Peyer's patch (tissue), 4 donors: ENCODE measurements at regions not wholly inside any gene's neighbourhood (a gene's known extent, or its start where the extent isn't known, plus 50 kb on each side); places are given as distances from the start of the nearest gene placed in this dataset.

Experiments used
- DNase-seq, 3 donors: peaks; one replicate each; pipeline ENCODE4 v3.0.0-alpha.2; 2017 to 2019
- H3K27ac ChIP-seq, 4 donors: fragments of 200-600 bp; sonication (generic); one replicate each; pipeline ENCODE4 v1.5.1; 2016 to 2019
- H3K27me3 ChIP-seq, 2 donors: fragments of 200-600 bp; sonication (generic); one replicate each; pipeline ENCODE4 v1.5.1; 2019
- H3K36me3 ChIP-seq, 3 donors: fragments of 200-600 bp; sonication (generic); one replicate each; pipeline ENCODE4 v1.5.1; 2016 to 2019
- H3K4me1 ChIP-seq, 4 donors: fragments of 200-600 bp; sonication (generic); one replicate each; pipeline ENCODE4 v1.5.1; 2016 to 2019
- H3K4me3 ChIP-seq, 4 donors: fragments of 200-600 bp; sonication (generic); 1 replicate in 3 of 4; 2 replicates in 1 of 4; pipeline ENCODE4 v1.5.1; 2016 to 2019; ENCODE audit warnings: mild to moderate bottlenecking in 1 of 4
- H3K9me3 ChIP-seq, 4 donors: fragments of 200-600 bp; sonication (generic); one replicate each; pipeline ENCODE4 v1.5.1; 2016 to 2019; ENCODE audit warnings: mild to moderate bottlenecking in 1 of 4
- CTCF ChIP-seq, 6 experiments: fragments of 450-650 bp in 4 of 6; fragments of 200-600 bp in 2 of 6; sonication (generic) in 1 of 6; IDR thresholded peaks; one replicate each; pipeline ENCODE4 v1.5.1; 2017 to 2019; ENCODE audit warnings: antibody characterized with exemption in 6 of 6, mild to moderate bottlenecking in 3 of 6, moderate library complexity in 1 of 6
- POLR2A ChIP-seq, 2 donors: fragments of 450-650 bp; IDR thresholded peaks; one replicate each; pipeline ENCODE4 v1.5.1; 2017; ENCODE audit warnings: antibody characterized with exemption in 2 of 2, mild to moderate bottlenecking in 2 of 2, moderate library complexity in 2 of 2

- Histone ChIP-seq H3K27ac (no peak overlapping the region), H3K9me3 (no peaks in the 10 kb centered on the region), H3K27me3 (no peaks in the 10 kb centered on the region), H3K36me3 (no peaks in the 10 kb centered on the region), H3K4me1 (peaks cover 0 to 15% (median 2%) of the 10 kb centered on the region in 4 donors), H3K4me3 (no peak overlapping the region)
- DNase-seq = no peak
- TF ChIP-seq CTCF (IDR thresholded peaks at IDR 0.05) = no peak
- no peak for TF ChIP-seq POLR2A (IDR thresholded peaks at IDR 0.05)
Observed at GRCh38 chr17:59510611-59511010, 54.8 kb upstream of the DHX40 start.

- no peak for TF ChIP-seq CTCF (IDR thresholded peaks at IDR 0.05)
- TF ChIP-seq POLR2A (IDR thresholded peaks at IDR 0.05) = no peak
- Histone ChIP-seq H3K4me3 (no peak overlapping the region), H3K27ac (no peak overlapping the region), H3K27me3 (no peaks in the 10 kb centered on the region), H3K4me1 (peaks cover 0 to 15% (median 2%) of the 10 kb centered on the region in 4 donors), H3K9me3 (no peaks in the 10 kb centered on the region), H3K36me3 (no peaks in the 10 kb centered on the region)
- DNase-seq = no peak
Observed at GRCh38 chr17:59511726-59512125, 53.7 kb upstream of the DHX40 start.

- Histone ChIP-seq H3K27ac (no peak overlapping the region), H3K4me1 (peaks cover 0 to 15% (median 2%) of the 10 kb centered on the region in 4 donors), H3K27me3 (no peaks in the 10 kb centered on the region), H3K9me3 (no peaks in the 10 kb centered on the region), H3K4me3 (no peak overlapping the region), H3K36me3 (no peaks in the 10 kb centered on the region)
- TF ChIP-seq POLR2A (IDR thresholded peaks at IDR 0.05) (no peak), CTCF (IDR thresholded peaks at IDR 0.05) (no peak)
- DNase-seq = no peak
Observed at GRCh38 chr17:59512844-59513385, 52.5 kb upstream of the DHX40 start.

GRCh38 chr17:59513934-59514841 lies 51.2 kb upstream of the DHX40 start:
- peak; percentile 50 to 88 (median 66) for DNase-seq

More at GRCh38 chr17:59513934-59514841, 51.2 kb upstream of the DHX40 start:
- Histone ChIP-seq H3K36me3 (no peaks in the 10 kb centered on the region), H3K27ac (peak overlapping the region in 2 of 4 donors; percentile 7 to 40), H3K4me1 (peaks cover 0 to 15% (median 2%) of the 10 kb centered on the region in 4 donors), H3K27me3 (no peaks in the 10 kb centered on the region), H3K9me3 (no peaks in the 10 kb centered on the region), H3K4me3 (no peak overlapping the region)
- TF ChIP-seq CTCF (IDR thresholded peaks at IDR 0.05) = no peak
- TF ChIP-seq POLR2A (IDR thresholded peaks at IDR 0.05) = no peak
